ENCODE measurements at regions not wholly inside any gene's neighbourhood (a gene's known extent, or its start where the extent isn't known, plus 50 kb on each side); places are given as distances from the start of the nearest gene placed in this dataset.

- TF ChIP-seq CTCF (conservative IDR thresholded peaks at IDR 0.05) = no peak
- no peak overlapping the region for H3K27ac ChIP-seq
These were observed 808.8 kb upstream of the POU3F3 start for GRCh38 chr2:104045071-104045470.

- H3K27ac ChIP-seq = no peak overlapping the region
These were observed 807.4 kb upstream of the POU3F3 start for GRCh38 chr2:104046466-104046865.

GRCh38 chr2:104047516-104047915, 806.4 kb upstream of the POU3F3 start:
- TF ChIP-seq CTCF (conservative IDR thresholded peaks at IDR 0.05) = no peak
- H3K27ac ChIP-seq = no peak overlapping the region

More at GRCh38 chr2:104046466-104046865, 807.4 kb upstream of the POU3F3 start:
- TF ChIP-seq CTCF (conservative IDR thresholded peaks at IDR 0.05) = no peak

- no peak overlapping the region for H3K27ac ChIP-seq
- TF ChIP-seq CTCF (conservative IDR thresholded peaks at IDR 0.05) = no peak
These were observed 804.5 kb upstream of the POU3F3 start for GRCh38 chr2:104049438-104049837.

GRCh38 chr2:104049981-104050380, 803.9 kb upstream of the POU3F3 start:
- H3K27ac ChIP-seq = no peak overlapping the region
- no peak for TF ChIP-seq CTCF (conservative IDR thresholded peaks at IDR 0.05)

GRCh38 chr2:104050656-104051242, 803.2 kb upstream of the POU3F3 start:
- TF ChIP-seq CTCF (conservative IDR thresholded peaks at IDR 0.05) = no peak
- H3K27ac ChIP-seq = no peak overlapping the region

- no peak for TF ChIP-seq CTCF (conservative IDR thresholded peaks at IDR 0.05)
These were observed 802.1 kb upstream of the POU3F3 start for GRCh38 chr2:104051766-104052165.

More at GRCh38 chr2:104051766-104052165, 802.1 kb upstream of the POU3F3 start:
- H3K27ac ChIP-seq = no peak overlapping the region
